Neural cell (in vitro differentiated cells): ENCODE measurements at regions not wholly inside any gene's neighbourhood (a gene's known extent, or its start where the extent isn't known, plus 50 kb on each side); places are given as distances from the start of the nearest gene placed in this dataset.

Source experiments
- H2AFZ ChIP-seq: fragments of 200-600, 300-800 bp; sonication (generic), shearing (Covaris generic); 2 replicates; pipeline ENCODE4 v1.6.0; 2014; ENCODE audit warnings: low read depth, mild to moderate bottlenecking, antibody characterized with exemption, low read length, moderate library complexity
- H3F3A ChIP-seq: fragments of 200-600 bp; shearing (Covaris generic); 2 replicates; pipeline ENCODE4 v1.6.1; 2016; ENCODE audit warnings: mild to moderate bottlenecking, moderate library complexity, mixed read lengths, antibody characterized with exemption, low read length; ENCODE audit not compliant: insufficient read depth, poor library complexity, severe bottlenecking
- H3K27ac ChIP-seq: fragments of 200-600, 300-800 bp; sonication (generic), shearing (Covaris generic); 2 replicates; pipeline ENCODE4 v1.5.1; 2014; ENCODE audit warnings: mild to moderate bottlenecking, low read length, moderate library complexity
- H3K27me3 ChIP-seq: fragments of 300-800, 200-600 bp; sonication (generic), shearing (Covaris generic); 2 replicates; pipeline ENCODE4 v1.6.0; 2014; ENCODE audit warnings: mild to moderate bottlenecking, low read depth, low read length, moderate library complexity; ENCODE audit not compliant: insufficient read depth
- H3K36me3 ChIP-seq: fragments of 300-800, 200-600 bp; sonication (generic), shearing (Covaris generic); 2 replicates; pipeline ENCODE4 v1.5.1; 2014; ENCODE audit warnings: mild to moderate bottlenecking, antibody characterized with exemption, low read length, moderate library complexity; ENCODE audit not compliant: insufficient read depth
- H3K4me2 ChIP-seq: fragments of 300-800, 200-600 bp; sonication (generic), shearing (Covaris generic); 2 replicates; pipeline ENCODE4 v1.6.0; 2014; ENCODE audit warnings: mild to moderate bottlenecking, low read length
- H3K4me3 ChIP-seq: fragments of 300-800, 200-600 bp; sonication (generic), shearing (Covaris generic); 2 replicates; pipeline ENCODE4 v1.5.1; 2014; ENCODE audit warnings: mild to moderate bottlenecking, low read length, moderate library complexity
- H3K79me2 ChIP-seq: fragments of 200-600 bp; shearing (Covaris generic); replicated peaks from 2 replicates; pipeline ENCODE4 v1.6.0; 2014; ENCODE audit warnings: mild to moderate bottlenecking, low read length, moderate library complexity; ENCODE audit not compliant: insufficient read depth
- H3K9ac ChIP-seq: fragments of 300-800, 200-600 bp; sonication (generic), shearing (Covaris generic); 2 replicates; pipeline ENCODE4 v1.6.1; 2016; ENCODE audit warnings: mild to moderate bottlenecking, low read length, mixed read lengths
- H3K9me2 ChIP-seq: fragments of 200-600 bp; shearing (Covaris generic); 2 replicates; pipeline ENCODE4 v1.6.1; 2016; ENCODE audit warnings: mild to moderate bottlenecking, low read length, mixed read lengths; ENCODE audit not compliant: insufficient read depth
- H3K9me3 ChIP-seq: fragments of 200-600, 300-800 bp; sonication (generic), shearing (Covaris generic); 2 replicates; pipeline ENCODE4 v1.6.1; 2016; ENCODE audit warnings: mild to moderate bottlenecking, mixed run types, low read length, moderate library complexity, mixed read lengths
- H4K20me1 ChIP-seq: fragments of 200-600 bp; shearing (Covaris generic); 2 replicates; pipeline ENCODE4 v1.6.1; 2016; ENCODE audit warnings: mild to moderate bottlenecking, mixed run types; ENCODE audit not compliant: insufficient read depth
- CTCF ChIP-seq: fragments of 450-650 bp; IDR thresholded peaks from 2 replicates; pipeline ENCODE4 v1.5.1; 2014; ENCODE audit warnings: antibody characterized with exemption, mild to moderate bottlenecking, moderate library complexity; ENCODE audit not compliant: poor library complexity, severe bottlenecking
- EP300 ChIP-seq: fragments of 450-650 bp; conservative IDR thresholded peaks from 2 replicates; pipeline ENCODE4 v1.6.1; 2014; ENCODE audit warnings: antibody characterized with exemption, mild to moderate bottlenecking, moderate library complexity; ENCODE audit not compliant: poor library complexity, severe bottlenecking
- EZH2 ChIP-seq: fragments of 200-600, 300-800 bp; shearing (Covaris generic), sonication (generic); IDR thresholded peaks from 2 replicates; pipeline ENCODE4 v1.6.1; 2014; ENCODE audit warnings: antibody characterized with exemption, low read length, borderline replicate concordance, mild to moderate bottlenecking; ENCODE audit not compliant: insufficient read depth, poor library complexity, severe bottlenecking
- MXI1 ChIP-seq: fragments of 450-650 bp; conservative IDR thresholded peaks from 2 replicates; pipeline ENCODE4 v1.6.1; 2014; ENCODE audit warnings: antibody characterized with exemption, mild to moderate bottlenecking; ENCODE audit not compliant: poor library complexity, severe bottlenecking
- POLR2AphosphoS5 ChIP-seq: IDR thresholded peaks from 2 replicates; pipeline ENCODE4 v1.6.1; 2012
- RAD21 ChIP-seq: fragments of 450-650 bp; conservative IDR thresholded peaks from 2 replicates; pipeline ENCODE4 v1.6.1; 2014; ENCODE audit warnings: antibody characterized with exemption, mild to moderate bottlenecking, moderate library complexity
- REST ChIP-seq: IDR thresholded peaks from 2 replicates; pipeline ENCODE4 v1.6.1; 2012; ENCODE audit warnings: borderline replicate concordance
- SMC3 ChIP-seq: fragments of 450-650 bp; conservative IDR thresholded peaks from 2 replicates; pipeline ENCODE4 v1.6.1; 2014; ENCODE audit warnings: antibody characterized with exemption, mild to moderate bottlenecking, moderate library complexity; ENCODE audit not compliant: poor library complexity
- TAF1 ChIP-seq: IDR thresholded peaks from 2 replicates; pipeline ENCODE4 v1.6.1; 2012; ENCODE audit warnings: low read depth

- H3K27ac ChIP-seq = no peak overlapping the region
- H3K4me3 ChIP-seq = no peak overlapping the region
- no peak overlapping the region for H3K4me2 ChIP-seq
- H3K9me3 ChIP-seq = no peaks in the 10 kb centered on the region
- H3F3A ChIP-seq = no peaks in the 10 kb centered on the region
- H3K36me3 ChIP-seq = no peaks in the 10 kb centered on the region
- TF ChIP-seq TAF1 (no peak), EZH2 (no peak), REST (no peak), CTCF (no peak), POLR2AphosphoS5 (no peak), RAD21 (no peak), SMC3 (no peak), EP300 (no peak), MXI1 (no peak)
- no peak overlapping the region for H2AFZ ChIP-seq
- no peaks in the 10 kb centered on the region for H3K27me3 ChIP-seq
- no peaks in the 10 kb centered on the region for H3K9me2 ChIP-seq
- no peaks in the 10 kb centered on the region for H4K20me1 ChIP-seq
- no peak overlapping the region for H3K9ac ChIP-seq
- H3K79me2 ChIP-seq = no peaks in the 10 kb centered on the region
Observed at GRCh38 chr6:49321561-49322072, 141.4 kb downstream of the MMUT start.

- no peak overlapping the region for H3K9ac ChIP-seq
Observed at GRCh38 chr6:49305010-49305409, 158.0 kb downstream of the MMUT start.

More at GRCh38 chr6:49305010-49305409, 158.0 kb downstream of the MMUT start:
- Histone ChIP-seq H3K4me2 (no peak overlapping the region), H3F3A (no peaks in the 10 kb centered on the region), H3K4me3 (no peak overlapping the region), H3K79me2 (no peaks in the 10 kb centered on the region), H4K20me1 (no peaks in the 10 kb centered on the region), H2AFZ (no peak overlapping the region), H3K9me2 (no peaks in the 10 kb centered on the region), H3K27ac (no peak overlapping the region), H3K27me3 (no peaks in the 10 kb centered on the region), H3K36me3 (no peaks in the 10 kb centered on the region), H3K9me3 (no peaks in the 10 kb centered on the region)
- TF ChIP-seq SMC3 (no peak), POLR2AphosphoS5 (no peak), TAF1 (no peak), CTCF (no peak), REST (no peak), EZH2 (no peak), MXI1 (no peak), EP300 (no peak), RAD21 (no peak)
